GM21717 (cell line): ENCODE measurements at regions not wholly inside any gene's neighbourhood (a gene's known extent, or its start where the extent isn't known, plus 50 kb on each side); places are given as distances from the start of the nearest gene placed in this dataset.
"Not testable (repeated sequence)": the region's sequence is repeated elsewhere in the genome, so short reads cannot be mapped to it uniquely, and the experiment has no call there.

Experiments used
- ATAC-seq: cut with Tn5 transposase; IDR thresholded peaks from one replicate; pipeline ENCODE4 v1.9.1; 2021; ENCODE audit warnings: mild to moderate bottlenecking, moderate library complexity; ENCODE audit not compliant: unreplicated experiment

GRCh38 chr6:163766936-163767335 is 352.4 kb downstream of the QKI start:
- no peak for ATAC-seq

- no peak for ATAC-seq
Measured at GRCh38 chr6:163765335-163765734, 350.8 kb downstream of the QKI start.

GRCh38 chr6:163764565-163764964 is 350.0 kb downstream of the QKI start:
- ATAC-seq: no peak

- ATAC-seq: no peak
Measured at GRCh38 chr6:163761481-163761880, 347.0 kb downstream of the QKI start.

- no peak for ATAC-seq
Measured at GRCh38 chr6:163760860-163761259, 346.3 kb downstream of the QKI start.

GRCh38 chr6:163759542-163759941 is 345.0 kb downstream of the QKI start:
- ATAC-seq: no peak

GRCh38 chr6:163757520-163757919 is 343.0 kb downstream of the QKI start:
- no peak for ATAC-seq

GRCh38 chr6:163756079-163756478 is 341.6 kb downstream of the QKI start:
- peak; percentile 100 for ATAC-seq

GRCh38 chr6:163754866-163755265 is 340.3 kb downstream of the QKI start:
- no peak for ATAC-seq

- ATAC-seq: no peak
Measured at GRCh38 chr6:163753430-163753829, 338.9 kb downstream of the QKI start.

GRCh38 chr6:163752446-163752845 is 337.9 kb downstream of the QKI start:
- ATAC-seq: no peak

- ATAC-seq: no peak
Measured at GRCh38 chr6:163751032-163751525, 336.6 kb downstream of the QKI start.

- ATAC-seq: no peak
Measured at GRCh38 chr6:163750431-163751031, 336.0 kb downstream of the QKI start.

- ATAC-seq: no peak
Measured at GRCh38 chr6:163748886-163749285, 334.4 kb downstream of the QKI start.

- no peak for ATAC-seq
Measured at GRCh38 chr6:163748036-163748435, 333.5 kb downstream of the QKI start.

GRCh38 chr6:163747058-163747457 is 332.5 kb downstream of the QKI start:
- not testable (repeated sequence) for ATAC-seq

GRCh38 chr6:163745536-163746400 is 331.2 kb downstream of the QKI start:
- no peak for ATAC-seq

- no peak for ATAC-seq
Measured at GRCh38 chr6:163744256-163744925, 329.9 kb downstream of the QKI start.

GRCh38 chr6:163743796-163744195 is 329.3 kb downstream of the QKI start:
- no peak for ATAC-seq

GRCh38 chr6:163741743-163742363 is 327.3 kb downstream of the QKI start:
- ATAC-seq: no peak

GRCh38 chr6:163741342-163741741 is 326.8 kb downstream of the QKI start:
- ATAC-seq: no peak
